Fibroblast of pulmonary artery (primary cell): ENCODE measurements at regions not wholly inside any gene's neighbourhood (a gene's known extent, or its start where the extent isn't known, plus 50 kb on each side); places are given as distances from the start of the nearest gene placed in this dataset.

Source experiments
- DNase-seq: peaks from one replicate; pipeline ENCODE4 v3.0.0-alpha.2; 2010; ENCODE audit warnings: low read depth
- H3K4me3 ChIP-seq: replicated peaks from 2 replicates; pipeline ENCODE4 v1.5.1; 2011; ENCODE audit warnings: low read depth, mild to moderate bottlenecking, control low read depth, low read length, moderate library complexity
- CTCF ChIP-seq: IDR thresholded peaks from 2 replicates; pipeline ENCODE4 v1.5.1; 2011; ENCODE audit warnings: mild to moderate bottlenecking, control low read depth, low read length, inconsistent platforms; ENCODE audit errors: missing control alignments

- TF ChIP-seq CTCF: no peak
- no peak overlapping the region for H3K4me3 ChIP-seq
- no peak for DNase-seq
Observed at GRCh38 chrX:37946197-37946596, 60.2 kb upstream of the SYTL5 start.

GRCh38 chrX:37955273-37955672 lies 51.1 kb upstream of the SYTL5 start:
- DNase-seq: no peak
- no peak for TF ChIP-seq CTCF
- H3K4me3 ChIP-seq: no peak overlapping the region

GRCh38 chrX:37956223-37956622 lies 50.1 kb upstream of the SYTL5 start:
- no peak for DNase-seq
- TF ChIP-seq CTCF: no peak
- no peak overlapping the region for H3K4me3 ChIP-seq
